Neuronal stem cell (in vitro differentiated cells): ENCODE measurements at regions not wholly inside any gene's neighbourhood (a gene's known extent, or its start where the extent isn't known, plus 50 kb on each side); places are given as distances from the start of the nearest gene placed in this dataset.

ENCODE experiments used
- DNase-seq: peaks from one replicate; pipeline ENCODE4 v3.0.0-alpha.2; 2013; ENCODE audit warnings: low spot score
- H2AFZ ChIP-seq: one replicate; pipeline ENCODE4 v1.6.1; 2013; ENCODE audit warnings: mild to moderate bottlenecking, low read length, inconsistent platforms
- H2AK5ac ChIP-seq: 2 replicates; pipeline ENCODE4 v1.6.1; 2013; ENCODE audit warnings: low read depth, mild to moderate bottlenecking, inconsistent platforms, low read length, moderate library complexity, mixed read lengths
- H2BK120ac ChIP-seq: 2 replicates; pipeline ENCODE4 v1.6.1; 2013; ENCODE audit warnings: low read depth, mild to moderate bottlenecking, inconsistent platforms, low read length, moderate library complexity, mixed read lengths
- H2BK12ac ChIP-seq: one replicate; pipeline ENCODE4 v1.6.1; 2013; ENCODE audit warnings: low read length, inconsistent platforms
- H2BK15ac ChIP-seq: 2 replicates; pipeline ENCODE4 v1.6.1; 2013; ENCODE audit warnings: mild to moderate bottlenecking, low read length, inconsistent platforms, mixed read lengths
- H2BK5ac ChIP-seq: one replicate; pipeline ENCODE4 v1.6.1; 2013; ENCODE audit warnings: inconsistent platforms, mild to moderate bottlenecking, low read length, moderate library complexity
- H3K14ac ChIP-seq: one replicate; pipeline ENCODE4 v1.6.1; 2013; ENCODE audit warnings: low read length, inconsistent platforms
- H3K18ac ChIP-seq: 2 replicates; pipeline ENCODE4 v1.6.1; 2013; ENCODE audit warnings: low read length, inconsistent platforms
- H3K23ac ChIP-seq: 2 replicates; pipeline ENCODE4 v1.6.1; 2013; ENCODE audit warnings: low read depth, mild to moderate bottlenecking, mixed read lengths, low read length, inconsistent platforms; ENCODE audit not compliant: poor library complexity
- H3K27ac ChIP-seq: replicated peaks from 3 replicates; pipeline ENCODE4 v1.5.1; 2013; ENCODE audit warnings: low read length, inconsistent platforms
- H3K27me3 ChIP-seq, 3 experiments: 2 replicates each; pipeline ENCODE4 v1.6.1; 2013; ENCODE audit warnings: low read length in 3 of 3, mild to moderate bottlenecking in 2 of 3, inconsistent platforms in 1 of 3, low read depth in 1 of 3, mixed read lengths in 1 of 3, moderate library complexity in 1 of 3; ENCODE audit not compliant: control insufficient read depth in 3 of 3, insufficient read depth in 3 of 3
- H3K36me3 ChIP-seq, 2 donors: replicated peaks in 1 of 2; 2 replicates each; pipeline ENCODE4 v1.6.1; 2013; ENCODE audit warnings: low read length in 2 of 2; ENCODE audit not compliant: control insufficient read depth in 2 of 2, insufficient read depth in 2 of 2
- H3K4ac ChIP-seq: 2 replicates; pipeline ENCODE4 v1.6.1; 2013; ENCODE audit warnings: inconsistent platforms, mild to moderate bottlenecking, low read length, moderate library complexity
- H3K4me1 ChIP-seq, 2 donors: 1 replicate in 1 of 2; 2 replicates in 1 of 2; pipeline ENCODE4 v1.6.1; 2013; ENCODE audit warnings: low read length in 2 of 2, low read depth in 1 of 2; ENCODE audit not compliant: control insufficient read depth in 2 of 2, insufficient read depth in 1 of 2
- H3K4me2 ChIP-seq: one replicate; pipeline ENCODE4 v1.6.1; 2013; ENCODE audit warnings: mild to moderate bottlenecking, low read length, inconsistent platforms; ENCODE audit not compliant: insufficient read depth, poor library complexity, severe bottlenecking
- H3K4me3 ChIP-seq, 2 donors: 2 replicates each; pipeline ENCODE4 v1.5.1; 2013; ENCODE audit warnings: low read length in 2 of 2, mild to moderate bottlenecking in 2 of 2, inconsistent platforms in 1 of 2, moderate library complexity in 1 of 2
- H3K79me1 ChIP-seq: one replicate; pipeline ENCODE4 v1.6.1; 2013; ENCODE audit warnings: low read depth, mild to moderate bottlenecking, inconsistent platforms, low read length, moderate library complexity
- H3K9ac ChIP-seq: one replicate; pipeline ENCODE4 v1.6.1; 2013; ENCODE audit warnings: mild to moderate bottlenecking, low read depth, low read length, inconsistent platforms; ENCODE audit not compliant: poor library complexity
- H3K9me3 ChIP-seq, 2 donors: replicated peaks in 1 of 2; 2 replicates each; pipeline versions ENCODE3 to v1.6.1; 2013; ENCODE audit warnings: low read length in 2 of 2, mild to moderate bottlenecking in 2 of 2, inconsistent platforms in 1 of 2, low read depth in 1 of 2, mixed read lengths in 1 of 2, moderate library complexity in 1 of 2; ENCODE audit not compliant: control insufficient read depth in 2 of 2, insufficient read depth in 1 of 2
- H4K8ac ChIP-seq: one replicate; pipeline ENCODE4 v1.6.1; 2013; ENCODE audit warnings: low read depth, mild to moderate bottlenecking, inconsistent platforms, low read length, moderate library complexity
- H4K91ac ChIP-seq: one replicate; pipeline ENCODE4 v1.6.1; 2013; ENCODE audit warnings: low read length, low read depth, mild to moderate bottlenecking, inconsistent platforms; ENCODE audit not compliant: poor library complexity
- WGBS, 2 donors: extraction: QIAGEN DNeasy Blood & Tissue Kit; methylation state at CpG; one replicate each; pipeline ENCODE4 v1.1.7; 2013; ENCODE audit warnings: missing lambda C conversion rate in 2 of 2, mixed read lengths in 1 of 2; ENCODE audit not compliant: insufficient read length in 2 of 2, insufficient replicate concordance in 1 of 2; ENCODE audit errors: extremely low coverage in 2 of 2; 5-methylcytosine and 5-hydroxymethylcytosine counted together

GRCh38 chr4:127250577-127250976 lies 382.2 kb upstream of the INTU start:
- Histone ChIP-seq H3K4me2 (no peak overlapping the region), H3K14ac (no peak overlapping the region), H4K8ac (no peak overlapping the region), H2AK5ac (no peak overlapping the region), H3K36me3 (no peaks in the 10 kb centered on the region), H3K79me1 (no peaks in the 10 kb centered on the region), H2BK5ac (no peak overlapping the region), H2BK12ac (no peak overlapping the region), H3K9ac (no peak overlapping the region), H3K4ac (no peak overlapping the region), H3K4me1 (no peaks in the 10 kb centered on the region), H3K23ac (no peak overlapping the region), H3K27ac (no peak overlapping the region), H3K27me3 (no peaks in the 10 kb centered on the region), H3K18ac (no peak overlapping the region), H4K91ac (no peak overlapping the region), H2BK120ac (no peak overlapping the region), H2AFZ (no peak overlapping the region), H2BK15ac (no peak overlapping the region), H3K4me3 (no peak overlapping the region), H3K9me3 (no peaks in the 10 kb centered on the region)
- no peak for DNase-seq
- no CpG with 5 or more reads among the region's 5 CpGs for WGBS, 2 donors

DNA sequence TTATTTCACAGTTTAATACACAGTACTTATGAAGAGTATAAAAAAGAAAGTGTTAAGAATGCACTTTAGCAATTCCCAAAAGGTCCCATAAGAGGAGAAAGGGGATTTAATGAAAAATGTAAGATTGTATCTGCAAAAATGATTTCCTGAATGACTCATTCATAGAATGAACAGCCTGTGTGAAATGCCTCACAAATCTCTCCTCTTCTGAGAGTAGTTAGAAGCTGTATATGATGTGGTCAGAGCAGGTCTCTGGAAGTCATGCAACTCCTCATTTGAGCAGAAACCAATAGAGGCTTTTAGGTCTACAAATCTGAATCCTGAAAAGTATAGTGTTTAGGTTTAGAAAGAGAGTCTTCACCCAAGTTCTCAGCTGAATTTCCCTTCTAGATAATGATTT lies 381.3 kb upstream of the INTU start:
- no peak overlapping the region for H3K18ac ChIP-seq
- H3K14ac ChIP-seq, result no peak overlapping the region
- H3K79me1 ChIP-seq, result no peaks in the 10 kb centered on the region
- no peak for DNase-seq
- H2BK15ac ChIP-seq, result no peak overlapping the region
- no peak overlapping the region for H2BK5ac ChIP-seq
- H3K36me3 ChIP-seq, result no peaks in the 10 kb centered on the region
- H3K23ac ChIP-seq, result no peak overlapping the region
- H3K27me3 ChIP-seq, result no peaks in the 10 kb centered on the region
- no peak overlapping the region for H3K4ac ChIP-seq
- H4K8ac ChIP-seq, result no peak overlapping the region
- H3K4me1 ChIP-seq, result no peaks in the 10 kb centered on the region
- H3K4me2 ChIP-seq, result no peak overlapping the region
- H3K27ac ChIP-seq, result no peak overlapping the region
- no peak overlapping the region for H2AK5ac ChIP-seq
- H3K4me3 ChIP-seq, result no peak overlapping the region
- H2BK120ac ChIP-seq, result no peak overlapping the region
- H3K9me3 ChIP-seq, result no peaks in the 10 kb centered on the region
- no peak overlapping the region for H3K9ac ChIP-seq
- H4K91ac ChIP-seq, result no peak overlapping the region
- no peak overlapping the region for H2BK12ac ChIP-seq
- no peak overlapping the region for H2AFZ ChIP-seq

DNA sequence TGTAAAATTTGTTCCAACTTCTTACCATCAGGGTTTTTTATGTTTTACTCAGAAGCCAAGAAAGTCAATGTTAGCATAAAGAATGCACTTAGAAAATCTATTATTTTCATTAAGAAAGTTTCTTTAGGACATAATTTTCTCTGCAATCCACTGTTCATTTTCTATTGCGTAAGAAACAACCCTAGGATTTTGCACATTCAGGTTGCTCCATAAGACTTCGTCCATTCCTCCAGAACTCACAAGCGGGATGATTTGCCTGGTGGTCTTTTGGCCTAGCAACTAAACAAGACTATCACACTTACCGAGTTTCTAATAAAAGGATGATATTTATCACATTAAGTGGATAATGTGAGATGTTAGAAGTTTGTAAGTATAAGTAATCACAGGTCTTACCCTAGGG lies 376.3 kb upstream of the INTU start:
- Histone ChIP-seq H3K23ac (no peak overlapping the region), H2BK5ac (no peak overlapping the region), H2AFZ (no peak overlapping the region), H3K18ac (no peak overlapping the region), H2AK5ac (no peak overlapping the region), H3K4me3 (no peak overlapping the region), H2BK15ac (no peak overlapping the region), H3K14ac (no peak overlapping the region), H4K91ac (no peak overlapping the region), H2BK12ac (no peak overlapping the region), H3K36me3 (no peaks in the 10 kb centered on the region), H4K8ac (no peak overlapping the region), H3K4me2 (no peak overlapping the region), H3K79me1 (no peaks in the 10 kb centered on the region), H3K27me3 (no peaks in the 10 kb centered on the region), H3K4me1 (no peaks in the 10 kb centered on the region), H2BK120ac (no peak overlapping the region), H3K9ac (no peak overlapping the region), H3K4ac (no peak overlapping the region), H3K9me3 (no peaks in the 10 kb centered on the region), H3K27ac (no peak overlapping the region)
- no CpG with 5 or more reads among the region's 4 CpGs for WGBS, 2 donors
- DNase-seq, result no peak

- no peak overlapping the region for H3K4me3 ChIP-seq
- no peak overlapping the region for H2BK5ac ChIP-seq
- no peak overlapping the region for H4K8ac ChIP-seq
- H3K27ac ChIP-seq, result no peak overlapping the region
- H3K79me1 ChIP-seq, result no peaks in the 10 kb centered on the region
- H2AK5ac ChIP-seq, result no peak overlapping the region
- no peak overlapping the region for H3K4me2 ChIP-seq
- H3K36me3 ChIP-seq, result no peaks in the 10 kb centered on the region
- H3K18ac ChIP-seq, result no peak overlapping the region
- H2BK120ac ChIP-seq, result no peak overlapping the region
- H2BK12ac ChIP-seq, result no peak overlapping the region
- H3K14ac ChIP-seq, result no peak overlapping the region
- H3K9ac ChIP-seq, result no peak overlapping the region
- H3K9me3 ChIP-seq, result no peaks in the 10 kb centered on the region
- no peak overlapping the region for H2BK15ac ChIP-seq
- H4K91ac ChIP-seq, result no peak overlapping the region
- DNase-seq, result no peak
- H3K27me3 ChIP-seq, result no peaks in the 10 kb centered on the region
- H3K4me1 ChIP-seq, result no peaks in the 10 kb centered on the region
- H3K4ac ChIP-seq, result no peak overlapping the region
- no peak overlapping the region for H3K23ac ChIP-seq
- WGBS, 2 donors, result no CpG with 5 or more reads among the region's 1 CpG
- peak overlapping the region; percentile 54 for H2AFZ ChIP-seq
Measured at GRCh38 chr4:127261476-127261875, 371.3 kb upstream of the INTU start.
